HCT116 (cell line): ENCODE measurements at regions not wholly inside any gene's neighbourhood (a gene's known extent, or its start where the extent isn't known, plus 50 kb on each side); places are given as distances from the start of the nearest gene placed in this dataset.

Source experiments
- ATAC-seq: fragments of 200-7000 bp; cut with Tn5 transposase; 2 replicates; pipeline ENCODE4 v1.9.1; 2020; ENCODE audit warnings: mild to moderate bottlenecking, moderate library complexity
- BruUV-seq: library from RNA; stranded (reverse); fragments of 400-500 nt; replicated peaks from 2 replicates; lab custom pipeline; 2021; lab: Mats Ljungman, UMichigan
- CTCF ChIA-PET: fragments of 300-600 bp; sonication (Branson Sonifier 250); formaldehyde crosslinking; loops from one replicate; lab custom pipeline; 2021; ENCODE audit warnings: antibody characterized with exemption; lab: Charles Lee
- POLR2A ChIA-PET: fragments of 300-600, 350-600 bp; sonication (Branson Sonifier 250); formaldehyde crosslinking; loops from one replicate; lab custom pipeline; 2021; ENCODE audit warnings: antibody characterized with exemption; lab: Charles Lee
- RAD21 ChIA-PET, 2 experiments: fragments of 300-600 bp; sonication (Branson Sonifier 250); formaldehyde crosslinking; loops; one replicate each; lab custom pipeline; 2023; ENCODE audit warnings: low total read pairs in 2 of 2; ENCODE audit not compliant: uncharacterized antibody in 2 of 2, unreplicated experiment in 2 of 2, low non-redundant PET in 1 of 2; lab: Charles Lee
- DNase-seq: peaks from one replicate; pipeline ENCODE4 v3.0.0-alpha.2; 2010; ENCODE audit warnings: low read depth, low spot score
- H2AFZ ChIP-seq: fragments of 200-600 bp; shearing (Covaris generic), sonication (generic); 2 replicates; pipeline ENCODE4 v1.6.1; 2017; ENCODE audit warnings: low read depth, mixed run types, mixed read lengths, antibody characterized with exemption, low read length; ENCODE audit not compliant: poor library complexity, severe bottlenecking
- H3K27ac ChIP-seq: 2 replicates; pipeline ENCODE4 v1.5.1; 2012; ENCODE audit warnings: low read depth, low read length
- H3K27me3 ChIP-seq: fragments of 200-600 bp; sonication (generic); 2 replicates; pipeline ENCODE4 v1.6.1; 2016; ENCODE audit warnings: mixed run types, low read length, mixed read lengths; ENCODE audit not compliant: insufficient read depth
- H3K36me3 ChIP-seq, 2 experiments: fragments of 200-500 bp in 1 of 2; fragments of 200-600 bp in 1 of 2; sonication (Bioruptor generic) in 1 of 2; sonication (generic) in 1 of 2; 2 replicates each; pipeline versions ENCODE4 v1.5.1 to v1.6.1; 2014 to 2016; ENCODE audit warnings: low read length in 2 of 2, inconsistent platforms in 1 of 2, mixed read lengths in 1 of 2, mixed run types in 1 of 2; ENCODE audit not compliant: insufficient read depth in 2 of 2, control insufficient read depth in 1 of 2
- H3K4me1 ChIP-seq, 2 experiments: fragments of 200-600 bp in 1 of 2; sonication (generic) in 1 of 2; 2 replicates each; pipeline versions ENCODE4 v1.5.1 to v1.6.1; 2012 to 2017; ENCODE audit warnings: low read length in 2 of 2, inconsistent platforms in 1 of 2, mild to moderate bottlenecking in 1 of 2, mixed read lengths in 1 of 2, mixed run types in 1 of 2, moderate library complexity in 1 of 2; ENCODE audit not compliant: insufficient read depth in 2 of 2, control insufficient read depth in 1 of 2
- H3K4me2 ChIP-seq: fragments of 200-600 bp; sonication (generic); 2 replicates; pipeline ENCODE4 v1.6.1; 2017; ENCODE audit warnings: mixed run types, low read length, mixed read lengths
- H3K4me3 ChIP-seq, 2 experiments: fragments of 200-600 bp in 1 of 2; sonication (generic) in 1 of 2; replicated peaks in 1 of 2; 2 replicates each; pipeline ENCODE4 v1.5.1; 2011 to 2016; ENCODE audit warnings: low read length in 2 of 2, control low read depth in 1 of 2, low read depth in 1 of 2, mild to moderate bottlenecking in 1 of 2, mixed read lengths in 1 of 2, mixed run types in 1 of 2
- H3K79me2 ChIP-seq: fragments of 200-600 bp; sonication (generic); 2 replicates; pipeline ENCODE4 v1.6.1; 2017; ENCODE audit warnings: mild to moderate bottlenecking, mixed run types, low read length, moderate library complexity, mixed read lengths; ENCODE audit not compliant: insufficient read depth
- H3K9ac ChIP-seq: fragments of 200-600 bp; sonication (generic); 2 replicates; pipeline ENCODE4 v1.6.1; 2016; ENCODE audit warnings: low read length, mixed read lengths
- H3K9me2 ChIP-seq: fragments of 200-600 bp; sonication (generic), shearing (Covaris generic); 2 replicates; pipeline ENCODE4 v1.6.1; 2017; ENCODE audit warnings: mixed run types, mild to moderate bottlenecking, moderate library complexity; ENCODE audit not compliant: insufficient read depth
- H3K9me3 ChIP-seq, 2 experiments: fragments of 200-500 bp in 1 of 2; fragments of 200-600 bp in 1 of 2; sonication (Bioruptor generic) in 1 of 2; sonication (generic) in 1 of 2; 2 replicates each; pipeline ENCODE4 v1.6.1; 2014 to 2017; ENCODE audit warnings: low read length in 2 of 2, mixed read lengths in 2 of 2, inconsistent platforms in 1 of 2, low read depth in 1 of 2, mild to moderate bottlenecking in 1 of 2, mixed run types in 1 of 2, moderate library complexity in 1 of 2; ENCODE audit not compliant: control insufficient read depth in 1 of 2, insufficient read depth in 1 of 2
- H4K20me1 ChIP-seq: fragments of 200-600 bp; sonication (generic), shearing (Covaris generic); 2 replicates; pipeline ENCODE4 v1.6.1; 2017; ENCODE audit warnings: mixed run types, mild to moderate bottlenecking, moderate library complexity; ENCODE audit not compliant: insufficient read depth
- CBX3 ChIP-seq: IDR thresholded peaks from 2 replicates; pipeline ENCODE4 v1.6.1; 2012; ENCODE audit warnings: low read depth
- EZH2 ChIP-seq: fragments of 200-600 bp; sonication (generic); IDR thresholded peaks from 2 replicates; pipeline ENCODE4 v1.6.1; 2017; ENCODE audit warnings: antibody characterized with exemption, mixed run types
- FOSL1 ChIP-seq: IDR thresholded peaks from 2 replicates; pipeline ENCODE4 v1.6.1; 2012; ENCODE audit warnings: low read depth
- JUND ChIP-seq: IDR thresholded peaks from 2 replicates; pipeline ENCODE4 v1.6.1; 2012
- POLR2AphosphoS5 ChIP-seq: IDR thresholded peaks from 2 replicates; pipeline ENCODE4 v1.6.1; 2011; ENCODE audit warnings: mild to moderate bottlenecking, low read depth, low read length, moderate library complexity
- SIN3A ChIP-seq: IDR thresholded peaks from 2 replicates; pipeline ENCODE4 v1.6.1; 2012; ENCODE audit warnings: low read depth
- SP1 ChIP-seq: IDR thresholded peaks from 2 replicates; pipeline ENCODE4 v1.6.1; 2012; ENCODE audit warnings: low read depth
- YY1 ChIP-seq: IDR thresholded peaks from 2 replicates; pipeline ENCODE4 v1.6.1; 2011; ENCODE audit warnings: low read length, low read depth, moderate library complexity, mild to moderate bottlenecking; ENCODE audit not compliant: insufficient replicate concordance; ENCODE audit errors: extremely low read depth
- ZFX ChIP-seq: fragments of 450-650 bp; IDR thresholded peaks from 2 replicates; pipeline ENCODE4 v1.6.1; 2017
- intact Hi-C: fragments of 100-400 bp; cut with micrococcal nuclease; formaldehyde crosslinking; loops from 2 replicates; pipeline ENCODE4 v1.10.0; 2022
- TF ChIP-seq, protein P1 (sequence below): IDR thresholded peaks from 2 replicates; pipeline ENCODE4 v1.6.1; 2012
- TF ChIP-seq, protein P2 (sequence below): IDR thresholded peaks from 2 replicates; pipeline ENCODE4 v1.6.1; 2011; ENCODE audit warnings: mild to moderate bottlenecking, low read length, moderate library complexity; ENCODE audit not compliant: insufficient replicate concordance; ENCODE audit errors: extremely low read depth
- TF ChIP-seq, protein P3 (sequence below), 3 experiments: fragments of 200-600 bp in 1 of 3; sonication (generic) in 1 of 3; IDR thresholded peaks in 2 of 3; conservative IDR thresholded peaks in 1 of 3; 2 replicates each; pipeline ENCODE4 v1.5.1; 2012 to 2017; ENCODE audit warnings: low read depth in 2 of 3, low read length in 2 of 3, antibody characterized with exemption in 1 of 3, borderline replicate concordance in 1 of 3, control low read depth in 1 of 3, mild to moderate bottlenecking in 1 of 3, mixed read lengths in 1 of 3, mixed run types in 1 of 3, moderate library complexity in 1 of 3; ENCODE audit not compliant: insufficient read depth in 1 of 3

DNA sequence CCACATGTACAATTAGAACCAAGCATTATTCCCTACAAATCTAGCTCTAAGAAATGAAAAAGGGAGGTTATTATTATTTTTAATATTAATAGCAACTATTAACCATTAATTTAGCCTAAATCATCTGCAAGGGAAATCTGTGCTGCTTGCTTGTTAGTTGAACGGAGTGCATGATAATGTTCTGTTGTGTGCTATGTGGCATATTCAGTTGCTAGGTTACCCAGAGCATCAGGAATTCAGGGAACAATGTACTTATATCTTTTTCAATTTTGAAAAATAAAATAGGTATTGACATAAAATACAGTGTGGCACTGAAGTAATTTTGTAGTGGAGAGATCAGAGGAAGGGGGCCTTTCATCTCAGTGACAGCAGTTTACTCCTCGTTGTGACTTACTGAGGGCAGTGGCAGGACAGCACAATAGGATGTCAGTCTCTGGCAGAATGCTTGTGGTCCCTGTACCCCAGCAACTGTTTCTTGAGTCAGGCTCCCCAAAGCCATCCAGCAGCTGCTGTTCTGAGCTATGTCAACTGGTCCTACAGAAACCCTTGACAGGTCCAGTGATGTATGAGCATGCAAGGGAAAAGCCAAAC is 173.6 kb downstream of the TMEM161B start:
- ATAC-seq (no peak), DNase-seq (no peak)
- CTCF ChIA-PET, result no interaction called here
- H3K4me2 ChIP-seq, result no peak overlapping the region
- no peaks in the 10 kb centered on the region for H3K36me3 ChIP-seq
- TF ChIP-seq JUND, result no peak
- TF ChIP-seq POLR2AphosphoS5, result no peak
- TF ChIP-seq, protein P1, sequence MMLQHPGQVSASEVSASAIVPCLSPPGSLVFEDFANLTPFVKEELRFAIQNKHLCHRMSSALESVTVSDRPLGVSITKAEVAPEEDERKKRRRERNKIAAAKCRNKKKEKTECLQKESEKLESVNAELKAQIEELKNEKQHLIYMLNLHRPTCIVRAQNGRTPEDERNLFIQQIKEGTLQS, result no peak
- TF ChIP-seq YY1, result no peak
- TF ChIP-seq, protein P2, sequence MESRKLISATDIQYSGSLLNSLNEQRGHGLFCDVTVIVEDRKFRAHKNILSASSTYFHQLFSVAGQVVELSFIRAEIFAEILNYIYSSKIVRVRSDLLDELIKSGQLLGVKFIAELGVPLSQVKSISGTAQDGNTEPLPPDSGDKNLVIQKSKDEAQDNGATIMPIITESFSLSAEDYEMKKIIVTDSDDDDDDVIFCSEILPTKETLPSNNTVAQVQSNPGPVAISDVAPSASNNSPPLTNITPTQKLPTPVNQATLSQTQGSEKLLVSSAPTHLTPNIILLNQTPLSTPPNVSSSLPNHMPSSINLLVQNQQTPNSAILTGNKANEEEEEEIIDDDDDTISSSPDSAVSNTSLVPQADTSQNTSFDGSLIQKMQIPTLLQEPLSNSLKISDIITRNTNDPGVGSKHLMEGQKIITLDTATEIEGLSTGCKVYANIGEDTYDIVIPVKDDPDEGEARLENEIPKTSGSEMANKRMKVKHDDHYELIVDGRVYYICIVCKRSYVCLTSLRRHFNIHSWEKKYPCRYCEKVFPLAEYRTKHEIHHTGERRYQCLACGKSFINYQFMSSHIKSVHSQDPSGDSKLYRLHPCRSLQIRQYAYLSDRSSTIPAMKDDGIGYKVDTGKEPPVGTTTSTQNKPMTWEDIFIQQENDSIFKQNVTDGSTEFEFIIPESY, result no peak
- no peak overlapping the region for H2AFZ ChIP-seq
- H3K27me3 ChIP-seq, result no peaks in the 10 kb centered on the region
- H3K9me3 ChIP-seq, result no peaks in the 10 kb centered on the region
- H3K9me2 ChIP-seq, result no peaks in the 10 kb centered on the region
- H3K4me3 ChIP-seq, result no peak overlapping the region
- H3K79me2 ChIP-seq, result no peaks in the 10 kb centered on the region
- RAD21 ChIA-PET, result no interaction called here
- POLR2A ChIA-PET, result no interaction called here
- BruUV-seq, result no TSS peak
- intact Hi-C loops, result no loop called here
- H3K4me1 ChIP-seq, result no peaks in the 10 kb centered on the region
- no peak overlapping the region for H3K27ac ChIP-seq
- no peaks in the 10 kb centered on the region for H4K20me1 ChIP-seq
- H3K9ac ChIP-seq, result no peak overlapping the region

DNA sequence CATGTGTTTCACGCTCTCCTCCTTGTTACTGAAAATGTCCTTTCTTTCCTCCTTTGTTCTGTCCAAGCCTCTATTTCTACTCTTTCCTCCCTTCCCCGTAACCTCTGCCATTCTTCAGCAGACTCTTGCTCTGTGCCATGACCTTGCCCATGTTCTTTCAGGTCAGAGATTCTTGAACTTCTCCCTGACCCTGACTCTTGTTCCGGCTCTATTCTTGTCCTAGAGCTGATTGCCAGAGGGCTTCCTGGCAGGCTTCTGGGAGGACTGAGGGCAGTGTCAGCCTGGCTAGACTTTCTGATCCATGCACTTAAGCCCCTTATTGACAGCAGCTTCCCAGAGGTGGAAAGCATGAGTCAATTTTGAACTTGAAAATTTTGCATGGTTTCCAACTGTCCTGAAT is 174.2 kb downstream of the TMEM161B start:
- H3K9ac ChIP-seq, result no peak overlapping the region
- no peaks in the 10 kb centered on the region for H3K4me1 ChIP-seq
- H3K27me3 ChIP-seq, result no peaks in the 10 kb centered on the region
- no peak overlapping the region for H2AFZ ChIP-seq
- ChIA-PET POLR2A (no interaction called here), RAD21 (no interaction called here), CTCF (no interaction called here)
- no peak overlapping the region for H3K27ac ChIP-seq
- intact Hi-C loops, result no loop called here
- no peaks in the 10 kb centered on the region for H3K36me3 ChIP-seq
- H3K4me3 ChIP-seq, result no peak overlapping the region
- H3K9me2 ChIP-seq, result no peaks in the 10 kb centered on the region
- no peaks in the 10 kb centered on the region for H3K9me3 ChIP-seq
- no peak for DNase-seq
- H3K4me2 ChIP-seq, result no peak overlapping the region
- H3K79me2 ChIP-seq, result no peaks in the 10 kb centered on the region
- BruUV-seq, result no TSS peak
- H4K20me1 ChIP-seq, result no peaks in the 10 kb centered on the region
- TF ChIP-seq CBX3, result no peak
- no peak for TF ChIP-seq EZH2
- no peak for TF ChIP-seq ZFX
- TF ChIP-seq, protein P1, result no peak
- TF ChIP-seq SP1, result no peak
- TF ChIP-seq, protein P2, result no peak
- TF ChIP-seq, protein P3, sequence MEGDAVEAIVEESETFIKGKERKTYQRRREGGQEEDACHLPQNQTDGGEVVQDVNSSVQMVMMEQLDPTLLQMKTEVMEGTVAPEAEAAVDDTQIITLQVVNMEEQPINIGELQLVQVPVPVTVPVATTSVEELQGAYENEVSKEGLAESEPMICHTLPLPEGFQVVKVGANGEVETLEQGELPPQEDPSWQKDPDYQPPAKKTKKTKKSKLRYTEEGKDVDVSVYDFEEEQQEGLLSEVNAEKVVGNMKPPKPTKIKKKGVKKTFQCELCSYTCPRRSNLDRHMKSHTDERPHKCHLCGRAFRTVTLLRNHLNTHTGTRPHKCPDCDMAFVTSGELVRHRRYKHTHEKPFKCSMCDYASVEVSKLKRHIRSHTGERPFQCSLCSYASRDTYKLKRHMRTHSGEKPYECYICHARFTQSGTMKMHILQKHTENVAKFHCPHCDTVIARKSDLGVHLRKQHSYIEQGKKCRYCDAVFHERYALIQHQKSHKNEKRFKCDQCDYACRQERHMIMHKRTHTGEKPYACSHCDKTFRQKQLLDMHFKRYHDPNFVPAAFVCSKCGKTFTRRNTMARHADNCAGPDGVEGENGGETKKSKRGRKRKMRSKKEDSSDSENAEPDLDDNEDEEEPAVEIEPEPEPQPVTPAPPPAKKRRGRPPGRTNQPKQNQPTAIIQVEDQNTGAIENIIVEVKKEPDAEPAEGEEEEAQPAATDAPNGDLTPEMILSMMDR (IDR thresholded peaks at IDR 0.05 in 2 of 3, conservative IDR thresholded peaks at IDR 0.05 in 1 of 3; ENCODE audit: borderline replicate concordance in 1 of 3, insufficient read depth in 1 of 3, low read depth in 2 of 3, low read length in 2 of 3), result no peak
- no peak for TF ChIP-seq FOSL1
- TF ChIP-seq SIN3A, result no peak
- TF ChIP-seq YY1, result no peak
- no peak for ATAC-seq
